Endothelial cell of umbilical vein (primary cell): ENCODE measurements at regions not wholly inside any gene's neighbourhood (a gene's known extent, or its start where the extent isn't known, plus 50 kb on each side); places are given as distances from the start of the nearest gene placed in this dataset.

ENCODE experiments used
- EZH2 ChIP-seq: IDR thresholded peaks from 2 replicates; pipeline ENCODE4 v1.6.1; 2012; ENCODE audit warnings: borderline replicate concordance, low read depth, mild to moderate bottlenecking, moderate library complexity, low read length, inconsistent platforms; ENCODE audit not compliant: severe bottlenecking
- JUN ChIP-seq: IDR thresholded peaks from 2 replicates; pipeline ENCODE4 v1.6.1; 2011; ENCODE audit warnings: borderline replicate concordance, low read depth; ENCODE audit not compliant: insufficient read length, insufficient read depth
- MYC ChIP-seq: IDR thresholded peaks from one replicate; pipeline ENCODE4 v1.6.1; 2011; ENCODE audit warnings: mild to moderate bottlenecking, low read depth, low read length
- POLR2A ChIP-seq: IDR thresholded peaks from 2 replicates; pipeline ENCODE4 v1.6.1; 2012; ENCODE audit warnings: low read depth, mild to moderate bottlenecking, control low read depth, low read length
- TF ChIP-seq, protein P1 (sequence below), 2 donors: IDR thresholded peaks; 1 replicate in 1 of 2; 2 replicates in 1 of 2; pipeline ENCODE4 v1.5.1; 2011; ENCODE audit warnings: low read length in 2 of 2, mild to moderate bottlenecking in 2 of 2, moderate library complexity in 2 of 2, control low read depth in 1 of 2, inconsistent platforms in 1 of 2, low read depth in 1 of 2; ENCODE audit not compliant: insufficient read depth in 1 of 2; ENCODE audit errors: extremely low read depth in 1 of 2

DNA sequence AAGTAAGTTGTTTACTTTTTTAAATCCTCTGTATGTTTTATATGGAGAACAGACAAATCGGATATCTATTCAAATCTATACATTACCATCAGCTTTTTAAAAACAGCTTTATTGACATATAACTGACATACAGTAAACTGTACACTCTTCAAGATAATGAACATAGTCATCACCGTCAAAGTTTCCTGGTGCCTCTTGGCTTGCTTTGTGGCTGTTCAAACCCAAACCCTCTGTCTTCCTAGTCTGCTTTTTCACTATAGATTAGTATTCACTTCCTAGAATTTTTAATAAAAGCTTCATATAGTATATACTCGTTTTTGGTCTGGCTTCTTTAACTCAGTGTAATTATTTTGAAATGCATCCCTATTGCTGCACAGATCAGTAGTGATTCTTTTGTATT lies 56.4 kb upstream of the TPTE start:
- TF ChIP-seq, protein P1, sequence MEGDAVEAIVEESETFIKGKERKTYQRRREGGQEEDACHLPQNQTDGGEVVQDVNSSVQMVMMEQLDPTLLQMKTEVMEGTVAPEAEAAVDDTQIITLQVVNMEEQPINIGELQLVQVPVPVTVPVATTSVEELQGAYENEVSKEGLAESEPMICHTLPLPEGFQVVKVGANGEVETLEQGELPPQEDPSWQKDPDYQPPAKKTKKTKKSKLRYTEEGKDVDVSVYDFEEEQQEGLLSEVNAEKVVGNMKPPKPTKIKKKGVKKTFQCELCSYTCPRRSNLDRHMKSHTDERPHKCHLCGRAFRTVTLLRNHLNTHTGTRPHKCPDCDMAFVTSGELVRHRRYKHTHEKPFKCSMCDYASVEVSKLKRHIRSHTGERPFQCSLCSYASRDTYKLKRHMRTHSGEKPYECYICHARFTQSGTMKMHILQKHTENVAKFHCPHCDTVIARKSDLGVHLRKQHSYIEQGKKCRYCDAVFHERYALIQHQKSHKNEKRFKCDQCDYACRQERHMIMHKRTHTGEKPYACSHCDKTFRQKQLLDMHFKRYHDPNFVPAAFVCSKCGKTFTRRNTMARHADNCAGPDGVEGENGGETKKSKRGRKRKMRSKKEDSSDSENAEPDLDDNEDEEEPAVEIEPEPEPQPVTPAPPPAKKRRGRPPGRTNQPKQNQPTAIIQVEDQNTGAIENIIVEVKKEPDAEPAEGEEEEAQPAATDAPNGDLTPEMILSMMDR (IDR thresholded peaks at IDR 0.05; ENCODE audit: extremely low read depth in 1 of 2, insufficient read depth in 1 of 2, low read depth in 1 of 2, low read length in 2 of 2): no peak
- TF ChIP-seq JUN (no peak), EZH2 (no peak), POLR2A (no peak), MYC (no peak)
